Activated CD8-positive, alpha-beta T cell treated with anti-CD3 and anti-CD28 coated beads for 36 hours (primary cell): ENCODE measurements at regions not wholly inside any gene's neighbourhood (a gene's known extent, or its start where the extent isn't known, plus 50 kb on each side); places are given as distances from the start of the nearest gene placed in this dataset.

Experiments used
- ATAC-seq: fragments of 200-7000 bp; cut with Tn5 transposase; one replicate; pipeline ENCODE4 v1.10.0; 2021; ENCODE audit warnings: mild to moderate bottlenecking, moderate library complexity
- CTCF ChIA-PET: fragments of 350-600 bp; sonication (Branson Sonifier 250); formaldehyde crosslinking; loops from one replicate; lab custom pipeline; 2021; ENCODE audit warnings: antibody characterized with exemption; lab: Charles Lee
- POLR2A ChIA-PET: fragments of 350-600 bp; sonication (Branson Sonifier 250); formaldehyde crosslinking; loops from one replicate; lab custom pipeline; 2021; ENCODE audit warnings: antibody characterized with exemption; lab: Charles Lee
- DNase-seq: peaks from one replicate; pipeline ENCODE4 v3.0.0-alpha.2; 2020
- H3K27ac Mint-ChIP-seq: one replicate; pipeline ENCODE4 v1.8.0; 2021; ENCODE audit warnings: mild to moderate bottlenecking, mixed read lengths
- H3K27me3 Mint-ChIP-seq: one replicate; pipeline ENCODE4 v1.8.0; 2021; ENCODE audit warnings: mixed read lengths
- H3K36me3 Mint-ChIP-seq: one replicate; pipeline ENCODE4 v1.8.0; 2021; ENCODE audit warnings: low read depth, mixed read lengths
- H3K4me1 Mint-ChIP-seq: one replicate; pipeline ENCODE4 v1.8.0; 2021; ENCODE audit warnings: low read depth, mixed read lengths
- H3K4me3 Mint-ChIP-seq: one replicate; pipeline ENCODE4 v1.8.0; 2021; ENCODE audit warnings: mild to moderate bottlenecking, moderate library complexity, mixed read lengths
- H3K9me3 Mint-ChIP-seq: one replicate; pipeline ENCODE4 v1.8.0; 2021; ENCODE audit warnings: mixed read lengths
- CTCF ChIP-seq: fragments of 200-600 bp; IDR thresholded peaks from one replicate; pipeline ENCODE4 v1.8.0; 2022; ENCODE audit warnings: antibody characterized with exemption, mild to moderate bottlenecking
- intact Hi-C: fragments of 100-400 bp; cut with micrococcal nuclease; formaldehyde crosslinking; loops from one replicate; pipeline ENCODE4 v1.10.0; 2022

DNA sequence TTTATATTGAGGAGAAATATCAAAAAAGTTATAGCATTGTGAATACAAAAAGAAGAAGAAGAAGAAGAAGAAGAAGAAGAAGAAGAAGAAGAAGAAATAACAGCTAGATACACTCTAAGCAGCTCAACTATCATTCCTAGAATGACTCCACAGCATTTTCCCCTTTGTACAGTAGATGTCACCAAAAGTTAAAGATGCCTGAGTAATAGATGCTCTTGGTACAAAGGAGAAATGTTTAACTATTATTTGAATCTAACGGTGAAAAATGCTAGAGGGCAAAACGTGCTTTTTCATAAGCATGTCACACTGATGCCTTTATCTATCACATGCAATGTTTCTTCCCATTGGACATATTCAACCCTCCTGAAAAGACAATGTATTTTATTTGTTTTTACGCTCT lies 178.4 kb upstream of the GPRIN3 start:
- intact Hi-C loops: no loop called here
- CTCF ChIA-PET: interaction anchor here (1.1 to 2.3 kb wide), 5 partner anchors 9 to 417 kb away, joined by 3 to 7 read pairs (median 5); no protein-coding TSS in a partner anchor

DNA sequence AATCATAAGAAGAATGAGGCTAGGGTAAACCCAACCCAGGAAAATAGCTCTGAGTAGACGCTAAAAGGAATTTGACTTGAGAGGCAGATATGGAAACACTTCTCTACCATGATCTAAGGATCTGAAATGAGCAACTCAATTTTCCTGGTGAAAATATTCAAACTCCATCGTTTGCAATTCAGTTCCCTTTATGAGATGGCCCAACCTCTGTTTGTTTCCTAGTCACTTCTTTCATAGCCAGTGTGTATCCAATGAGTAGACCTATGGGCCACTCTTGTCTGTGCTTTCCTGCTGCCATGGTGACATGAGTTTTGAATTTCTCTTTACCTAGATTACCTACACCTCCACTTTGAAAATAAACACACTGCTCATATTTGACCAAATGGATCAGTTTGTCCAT lies 176.2 kb upstream of the GPRIN3 start:
- Mint-ChIP-seq H3K4me1 (no peaks in the 10 kb centered on the region), H3K27ac (no peak overlapping the region), H3K27me3 (no peaks in the 10 kb centered on the region), H3K9me3 (peaks cover 7% of the 10 kb centered on the region), H3K36me3 (no peaks in the 10 kb centered on the region), H3K4me3 (no peak overlapping the region)
- CTCF ChIA-PET: no interaction called here
- intact Hi-C loops: no loop called here
- ATAC-seq: no peak
- DNase-seq: no peak
- POLR2A ChIA-PET: no interaction called here
- no peak for TF ChIP-seq CTCF

More for the DNA sequence above, 178.4 kb upstream of the GPRIN3 start:
- no peak for TF ChIP-seq CTCF
- no peak overlapping the region for H3K4me3 Mint-ChIP-seq
- H3K9me3 Mint-ChIP-seq: no peaks in the 10 kb centered on the region
- no peaks in the 10 kb centered on the region for H3K27me3 Mint-ChIP-seq
- H3K4me1 Mint-ChIP-seq: no peaks in the 10 kb centered on the region
- no peak overlapping the region for H3K27ac Mint-ChIP-seq
- no peaks in the 10 kb centered on the region for H3K36me3 Mint-ChIP-seq
- POLR2A ChIA-PET: no interaction called here
- ATAC-seq (no peak), DNase-seq (no peak)

DNA sequence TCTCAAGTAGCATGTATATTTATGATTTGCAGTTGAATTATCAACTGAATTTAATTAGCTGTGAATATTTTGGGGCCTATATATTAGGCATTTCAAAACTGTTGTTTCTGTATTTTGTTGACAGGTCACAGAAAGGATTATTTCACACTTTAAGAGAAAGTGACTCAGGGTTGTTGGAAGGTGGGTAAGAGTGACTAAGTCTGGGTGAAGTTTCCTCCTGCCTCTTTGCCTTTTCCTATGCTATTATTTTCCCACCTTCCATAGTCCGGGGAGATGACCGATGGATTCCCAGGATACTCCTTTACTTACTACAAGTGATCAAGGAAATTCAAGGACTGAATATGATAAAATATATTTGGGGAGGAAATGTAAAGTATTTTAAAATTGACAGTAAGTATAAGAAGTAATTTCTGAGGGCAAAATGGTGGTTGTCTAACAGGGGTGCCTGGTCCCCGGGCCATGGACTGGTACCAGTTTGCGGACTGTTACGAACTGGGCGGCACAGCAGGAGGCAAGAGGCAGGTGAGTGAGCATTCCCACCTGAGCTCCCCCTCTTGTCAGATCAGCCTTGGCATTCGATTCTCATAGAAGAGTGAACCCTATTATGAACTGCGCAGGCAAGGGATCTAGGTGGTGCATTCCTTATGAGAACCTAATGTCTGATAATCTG lies 175.5 kb upstream of the GPRIN3 start:
- ChIA-PET CTCF (interaction anchor here (0.9 to 1.8 kb wide), 8 partner anchors 10 to 427 kb away, joined by 3 to 7 read pairs (median 3); no protein-coding TSS in a partner anchor), POLR2A (no interaction called here)
- ATAC-seq (no peak), DNase-seq (no peak)
- Mint-ChIP-seq H3K4me1 (no peaks in the 10 kb centered on the region), H3K9me3 (peaks cover 7% of the 10 kb centered on the region), H3K36me3 (no peaks in the 10 kb centered on the region), H3K27ac (no peak overlapping the region), H3K27me3 (no peaks in the 10 kb centered on the region), H3K4me3 (no peak overlapping the region)
- TF ChIP-seq CTCF: no peak
- intact Hi-C loops: no loop called here

GRCh38 chr4:89482251-89482650 lies 174.7 kb upstream of the GPRIN3 start:
- intact Hi-C loops: no loop called here
- H3K27ac Mint-ChIP-seq: no peak overlapping the region
- peaks cover 7% of the 10 kb centered on the region for H3K9me3 Mint-ChIP-seq
- no peak overlapping the region for H3K4me3 Mint-ChIP-seq
- ATAC-seq (peak; percentile 66), DNase-seq (peak; percentile 17)
- H3K27me3 Mint-ChIP-seq: no peaks in the 10 kb centered on the region
- no peaks in the 10 kb centered on the region for H3K36me3 Mint-ChIP-seq
- TF ChIP-seq CTCF: peak; percentile 32
- CTCF ChIA-PET: interaction anchor here (0.9 to 1.8 kb wide), 8 partner anchors 9 to 428 kb away, joined by 3 to 7 read pairs (median 3); no protein-coding TSS in a partner anchor
- POLR2A ChIA-PET: no interaction called here
- no peaks in the 10 kb centered on the region for H3K4me1 Mint-ChIP-seq

- POLR2A ChIA-PET: interaction anchor here (0.7 to 1.5 kb wide), 3 partner anchors 10 to 211 kb away, joined by 3 to 4 read pairs (median 3); no protein-coding TSS in a partner anchor
- peak overlapping the region; percentile 62 for H3K4me3 Mint-ChIP-seq
- CTCF ChIA-PET: interaction anchor here (1.0 kb wide), 1 partner anchor 13 kb away, joined by 3 read pairs; no protein-coding TSS in a partner anchor
- TF ChIP-seq CTCF: no peak
- DNase-seq (peak; percentile 52), ATAC-seq (peak; percentile 93)
- H3K4me1 Mint-ChIP-seq: peaks cover 27% of the 10 kb centered on the region
- H3K36me3 Mint-ChIP-seq: no peaks in the 10 kb centered on the region
- H3K9me3 Mint-ChIP-seq: no peaks in the 10 kb centered on the region
- intact Hi-C loops: no loop called here
- H3K27me3 Mint-ChIP-seq: no peaks in the 10 kb centered on the region
- peak overlapping the region; percentile 87 for H3K27ac Mint-ChIP-seq
Observed at GRCh38 chr4:89469930-89470375, 162.4 kb upstream of the GPRIN3 start.
